SK-N-SH (cell line): ENCODE measurements at regions not wholly inside any gene's neighbourhood (a gene's known extent, or its start where the extent isn't known, plus 50 kb on each side); places are given as distances from the start of the nearest gene placed in this dataset.

Experiments used
- CTCF ChIA-PET: fragments of 300-600, 350-600 bp; formaldehyde crosslinking; extraction: SDS; loops from one replicate; lab custom pipeline; 2021; lab: Yijun Ruan, JAX
- POLR2A ChIA-PET: fragments of 350-600 bp; sonication (Branson Sonifier 250); formaldehyde crosslinking; extraction: SDS; loops from one replicate; lab custom pipeline; 2020; ENCODE audit warnings: antibody characterized with exemption, inconsistent platforms; lab: Yijun Ruan, JAX
- DNase-seq: peaks from one replicate; pipeline ENCODE4 v3.0.0; 2012
- H2AFZ ChIP-seq: fragments of 200-600 bp; sonication (generic); 2 replicates; pipeline ENCODE4 v1.8.1; 2016; ENCODE audit warnings: antibody characterized with exemption, mild to moderate bottlenecking, low read depth
- H3F3A ChIP-seq: fragments of 200-600 bp; sonication (generic); replicated peaks from 2 replicates; pipeline ENCODE3; 2016; ENCODE audit warnings: antibody characterized with exemption, mild to moderate bottlenecking; ENCODE audit not compliant: insufficient read depth
- H3K27ac ChIP-seq, 2 experiments: fragments of 200-500 bp in 1 of 2; fragments of 200-600 bp in 1 of 2; sonication (Bioruptor generic) in 1 of 2; sonication (generic), shearing (Covaris generic) in 1 of 2; 2 replicates each; pipeline versions ENCODE4 v1.5.1 to v1.6.1; 2014 to 2016; ENCODE audit warnings: low read depth in 2 of 2, inconsistent platforms in 1 of 2, low read length in 1 of 2, mild to moderate bottlenecking in 1 of 2, mixed read lengths in 1 of 2
- H3K27me3 ChIP-seq: fragments of 200-600 bp; sonication (generic), shearing (Covaris generic); 2 replicates; pipeline ENCODE4 v1.6.1; 2016; ENCODE audit warnings: mixed run types; ENCODE audit not compliant: insufficient read depth
- H3K36me3 ChIP-seq, 2 experiments: fragments of 200-500 bp in 1 of 2; fragments of 200-600 bp in 1 of 2; sonication (Bioruptor generic) in 1 of 2; sonication (generic) in 1 of 2; replicated peaks in 1 of 2; 2 replicates each; pipeline versions ENCODE3 to v1.5.1; 2014 to 2016; ENCODE audit warnings: low read length in 1 of 2, mild to moderate bottlenecking in 1 of 2; ENCODE audit not compliant: insufficient read depth in 2 of 2, control insufficient read depth in 1 of 2
- H3K4me1 ChIP-seq, 2 experiments: fragments of 200-500 bp in 1 of 2; fragments of 200-600 bp in 1 of 2; sonication (Bioruptor generic) in 1 of 2; sonication (generic), shearing (Covaris generic) in 1 of 2; 2 replicates each; pipeline versions ENCODE4 v1.5.1 to v1.6.1; 2014 to 2016; ENCODE audit warnings: low read depth in 1 of 2, low read length in 1 of 2, mixed run types in 1 of 2; ENCODE audit not compliant: insufficient read depth in 2 of 2, control insufficient read depth in 1 of 2
- H3K4me2 ChIP-seq: fragments of 200-600 bp; sonication (generic), shearing (Covaris generic); 2 replicates; pipeline ENCODE4 v1.6.1; 2017; ENCODE audit warnings: mixed run types
- H3K4me3 ChIP-seq, 2 experiments: fragments of 200-500 bp in 1 of 2; fragments of 200-600 bp in 1 of 2; sonication (Bioruptor generic) in 1 of 2; sonication (generic), shearing (Covaris generic) in 1 of 2; 2 replicates each; pipeline versions ENCODE4 v1.5.1 to v1.8.1; 2014 to 2016; ENCODE audit warnings: low read depth in 2 of 2, inconsistent platforms in 1 of 2, low read length in 1 of 2, mild to moderate bottlenecking in 1 of 2, mixed read lengths in 1 of 2, moderate library complexity in 1 of 2
- H3K79me2 ChIP-seq: fragments of 200-600 bp; sonication (generic); 2 replicates; pipeline ENCODE4 v1.8.1; 2017; ENCODE audit warnings: mild to moderate bottlenecking; ENCODE audit not compliant: insufficient read depth
- H3K9ac ChIP-seq: fragments of 200-600 bp; sonication (generic); 2 replicates; pipeline ENCODE4 v1.6.1; 2017; ENCODE audit warnings: mixed run types
- H3K9me2 ChIP-seq: fragments of 200-600 bp; sonication (generic); 2 replicates; pipeline ENCODE4 v1.6.1; 2017; ENCODE audit warnings: mixed run types
- H3K9me3 ChIP-seq: fragments of 200-600 bp; sonication (generic); 2 replicates; pipeline ENCODE4 v1.6.1; 2017; ENCODE audit warnings: mixed run types, mild to moderate bottlenecking, moderate library complexity
- H4K20me1 ChIP-seq: fragments of 200-600 bp; sonication (generic); 2 replicates; pipeline ENCODE4 v1.6.1; 2017; ENCODE audit warnings: mild to moderate bottlenecking, mixed run types; ENCODE audit not compliant: insufficient read depth
- CHD2 ChIP-seq: fragments of 150-350 bp; IDR thresholded peaks from 2 replicates; pipeline ENCODE4 v1.6.1; 2018; ENCODE audit warnings: low read length; ENCODE audit not compliant: partially characterized antibody
- ELF1 ChIP-seq: IDR thresholded peaks from 2 replicates; pipeline ENCODE4 v1.4.0; 2012
- EP300 ChIP-seq, 2 experiments: IDR thresholded peaks; 2 replicates each; pipeline versions ENCODE4 v1.4.0 to v1.6.1; 2012; ENCODE audit warnings: borderline replicate concordance in 1 of 2, low read depth in 1 of 2, low read length in 1 of 2
- GABPA ChIP-seq: IDR thresholded peaks from 2 replicates; pipeline ENCODE4 v1.4.0; 2012; ENCODE audit warnings: low read depth, mild to moderate bottlenecking
- GATA2 ChIP-seq: sonication (generic); formaldehyde crosslinking; IDR thresholded peaks from 2 replicates; pipeline ENCODE4 v1.5.0; 2020; ENCODE audit warnings: mild to moderate bottlenecking, missing genetic modification reagents
- JUND ChIP-seq: IDR thresholded peaks from 2 replicates; pipeline ENCODE4 v1.4.0; 2012
- MXI1 ChIP-seq: IDR thresholded peaks from 2 replicates; pipeline ENCODE4 v1.6.1; 2012; ENCODE audit warnings: mild to moderate bottlenecking, low read depth, low read length, improper control_type of control experiment
- NFIC ChIP-seq: IDR thresholded peaks from 2 replicates; pipeline ENCODE4 v1.4.0; 2012; ENCODE audit warnings: borderline replicate concordance
- NRF1 ChIP-seq: IDR thresholded peaks from 2 replicates; pipeline ENCODE4 v1.6.1; 2012; ENCODE audit warnings: low read depth, mild to moderate bottlenecking, low read length
- POLR2AphosphoS5 ChIP-seq: IDR thresholded peaks from 2 replicates; pipeline ENCODE4 v1.6.1; 2012; ENCODE audit warnings: low read depth, low read length
- RCOR1 ChIP-seq: fragments of 150-350 bp; IDR thresholded peaks from 2 replicates; pipeline ENCODE4 v1.6.1; 2017; ENCODE audit warnings: antibody characterized with exemption, low read length
- RFX5 ChIP-seq: IDR thresholded peaks from 2 replicates; pipeline ENCODE4 v1.6.1; 2012; ENCODE audit warnings: mild to moderate bottlenecking, improper control_type of control experiment, low read length
- RXRA ChIP-seq: IDR thresholded peaks from 2 replicates; pipeline ENCODE4 v1.4.0; 2012; ENCODE audit warnings: low read depth, mild to moderate bottlenecking, borderline replicate concordance
- SMC3 ChIP-seq: IDR thresholded peaks from 2 replicates; pipeline ENCODE4 v1.6.1; 2012; ENCODE audit warnings: low read depth, low read length, improper control_type of control experiment
- TCF12 ChIP-seq: IDR thresholded peaks from 2 replicates; pipeline ENCODE4 v1.4.0; 2012
- TEAD4 ChIP-seq: IDR thresholded peaks from 2 replicates; pipeline ENCODE4 v1.4.0; 2012; ENCODE audit warnings: mild to moderate bottlenecking, borderline replicate concordance; ENCODE audit not compliant: insufficient read depth
- YY1 ChIP-seq: IDR thresholded peaks from 2 replicates; pipeline ENCODE4 v1.4.0; 2012; ENCODE audit warnings: low read depth, mild to moderate bottlenecking
- WGBS: methylation state at CpG from one replicate; pipeline ENCODE4 v1.1.6; 2017; ENCODE audit warnings: low lambda C conversion rate; 5-methylcytosine and 5-hydroxymethylcytosine counted together
- TF ChIP-seq, protein P1 (sequence below): IDR thresholded peaks from 2 replicates; pipeline ENCODE4 v1.4.0; 2012; ENCODE audit warnings: low read depth, borderline replicate concordance
- TF ChIP-seq, protein P2 (sequence below): IDR thresholded peaks from 2 replicates; pipeline ENCODE4; 2012
- TF ChIP-seq, protein P3 (sequence below): fragments of 200-600 bp; sonication (generic); IDR thresholded peaks from 2 replicates; pipeline ENCODE4 v1.6.1; 2017; ENCODE audit warnings: antibody characterized with exemption, mild to moderate bottlenecking, moderate library complexity

DNA sequence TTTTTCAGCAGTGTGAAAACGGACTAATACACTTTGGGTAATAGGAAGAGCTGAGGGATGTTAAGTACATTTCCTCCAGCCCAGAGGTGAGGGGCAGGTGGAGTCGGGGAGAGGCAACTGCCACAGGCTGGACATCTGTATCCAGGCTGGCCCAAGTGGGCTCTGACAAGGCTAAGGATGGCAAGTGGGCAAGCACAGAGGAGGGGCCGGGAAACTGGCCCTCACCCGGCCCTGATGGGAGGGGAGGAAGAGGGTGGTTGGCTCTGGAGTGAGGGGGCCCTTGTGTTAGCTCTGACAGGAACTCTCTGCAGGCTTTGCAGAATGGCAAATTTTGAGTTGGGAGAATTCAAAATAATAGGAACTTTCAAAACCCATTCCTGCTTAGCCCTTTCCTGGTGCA, 251.0 kb upstream of the TNRC6C start:
- no peak for DNase-seq
- Histone ChIP-seq H2AFZ (no peak overlapping the region), H3K9ac (no peak overlapping the region), H4K20me1 (no peaks in the 10 kb centered on the region), H3K27ac (no peak overlapping the region), H3K4me2 (no peak overlapping the region), H3K79me2 (no peaks in the 10 kb centered on the region), H3K9me3 (0 out of 2 replicates have a peak, but pooled peaks cover 3% of the 10 kb centered on the region), H3K4me3 (no peak overlapping the region), H3K36me3 (no peaks in the 10 kb centered on the region), H3K4me1 (no peaks in the 10 kb centered on the region), H3K27me3 (0 out of 2 replicates have a peak, but pooled peaks cover 7% of the 10 kb centered on the region), H3F3A (no peaks in the 10 kb centered on the region), H3K9me2 (no peaks in the 10 kb centered on the region)
- ChIA-PET POLR2A (no interaction called here), CTCF (no interaction called here)
- 35% methylated on average over 4 of the region's 4 CpGs for WGBS
- no peak for TF ChIP-seq CHD2
- TF ChIP-seq TCF12 = no peak
- no peak for TF ChIP-seq JUND
- TF ChIP-seq POLR2AphosphoS5 = no peak
- TF ChIP-seq, protein P1, sequence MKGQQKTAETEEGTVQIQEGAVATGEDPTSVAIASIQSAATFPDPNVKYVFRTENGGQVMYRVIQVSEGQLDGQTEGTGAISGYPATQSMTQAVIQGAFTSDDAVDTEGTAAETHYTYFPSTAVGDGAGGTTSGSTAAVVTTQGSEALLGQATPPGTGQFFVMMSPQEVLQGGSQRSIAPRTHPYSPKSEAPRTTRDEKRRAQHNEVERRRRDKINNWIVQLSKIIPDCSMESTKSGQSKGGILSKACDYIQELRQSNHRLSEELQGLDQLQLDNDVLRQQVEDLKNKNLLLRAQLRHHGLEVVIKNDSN = no peak
- no peak for TF ChIP-seq ELF1
- no peak for TF ChIP-seq EP300 (IDR thresholded peaks at IDR 0.05; ENCODE audit: borderline replicate concordance in 1 of 2, low read depth in 1 of 2, low read length in 1 of 2)
- TF ChIP-seq NRF1 = no peak
- no peak for TF ChIP-seq SMC3
- TF ChIP-seq RCOR1 = no peak
- TF ChIP-seq, protein P2, sequence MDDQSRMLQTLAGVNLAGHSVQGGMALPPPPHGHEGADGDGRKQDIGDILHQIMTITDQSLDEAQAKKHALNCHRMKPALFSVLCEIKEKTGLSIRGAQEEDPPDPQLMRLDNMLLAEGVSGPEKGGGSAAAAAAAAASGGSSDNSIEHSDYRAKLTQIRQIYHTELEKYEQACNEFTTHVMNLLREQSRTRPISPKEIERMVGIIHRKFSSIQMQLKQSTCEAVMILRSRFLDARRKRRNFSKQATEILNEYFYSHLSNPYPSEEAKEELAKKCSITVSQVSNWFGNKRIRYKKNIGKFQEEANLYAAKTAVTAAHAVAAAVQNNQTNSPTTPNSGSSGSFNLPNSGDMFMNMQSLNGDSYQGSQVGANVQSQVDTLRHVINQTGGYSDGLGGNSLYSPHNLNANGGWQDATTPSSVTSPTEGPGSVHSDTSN = no peak
- no peak for TF ChIP-seq RXRA
- no peak for TF ChIP-seq TEAD4
- TF ChIP-seq, protein P3, sequence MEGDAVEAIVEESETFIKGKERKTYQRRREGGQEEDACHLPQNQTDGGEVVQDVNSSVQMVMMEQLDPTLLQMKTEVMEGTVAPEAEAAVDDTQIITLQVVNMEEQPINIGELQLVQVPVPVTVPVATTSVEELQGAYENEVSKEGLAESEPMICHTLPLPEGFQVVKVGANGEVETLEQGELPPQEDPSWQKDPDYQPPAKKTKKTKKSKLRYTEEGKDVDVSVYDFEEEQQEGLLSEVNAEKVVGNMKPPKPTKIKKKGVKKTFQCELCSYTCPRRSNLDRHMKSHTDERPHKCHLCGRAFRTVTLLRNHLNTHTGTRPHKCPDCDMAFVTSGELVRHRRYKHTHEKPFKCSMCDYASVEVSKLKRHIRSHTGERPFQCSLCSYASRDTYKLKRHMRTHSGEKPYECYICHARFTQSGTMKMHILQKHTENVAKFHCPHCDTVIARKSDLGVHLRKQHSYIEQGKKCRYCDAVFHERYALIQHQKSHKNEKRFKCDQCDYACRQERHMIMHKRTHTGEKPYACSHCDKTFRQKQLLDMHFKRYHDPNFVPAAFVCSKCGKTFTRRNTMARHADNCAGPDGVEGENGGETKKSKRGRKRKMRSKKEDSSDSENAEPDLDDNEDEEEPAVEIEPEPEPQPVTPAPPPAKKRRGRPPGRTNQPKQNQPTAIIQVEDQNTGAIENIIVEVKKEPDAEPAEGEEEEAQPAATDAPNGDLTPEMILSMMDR = no peak
- TF ChIP-seq GATA2 (CRISPR knock-in tag) = no peak
- no peak for TF ChIP-seq YY1
- TF ChIP-seq GABPA = no peak
- TF ChIP-seq MXI1 = no peak
- no peak for TF ChIP-seq RFX5
- no peak for TF ChIP-seq NFIC
